ENCODE measurements at regions not wholly inside any gene's neighbourhood (a gene's known extent, or its start where the extent isn't known, plus 50 kb on each side); places are given as distances from the start of the nearest gene placed in this dataset.

- DNase-seq (ENCODE audit: low spot score in 2 of 2) = no peak
Measured at GRCh38 chr15:59801649-59802048, 112.5 kb upstream of the BNIP2 start.

GRCh38 chr15:59798605-59798917 is 109.4 kb upstream of the BNIP2 start:
- DNase-seq (ENCODE audit: low spot score in 2 of 2) = no peak
- no peak overlapping the region for H3K27ac ChIP-seq
- H3K4me3 ChIP-seq = no peak overlapping the region
- WGBS, 2 donors = 58 to 61% methylated on average over 5 of the region's 5 CpGs
- H3K36me3 ChIP-seq = no peaks in the 10 kb centered on the region
- no peaks in the 10 kb centered on the region for H3K9me3 ChIP-seq
- TF ChIP-seq CTCF (IDR thresholded peaks at IDR 0.05) = no peak
- TF ChIP-seq POLR2A (IDR thresholded peaks at IDR 0.05) = no peak
- TF ChIP-seq EP300 (IDR thresholded peaks at IDR 0.05) = no peak
- no peaks in the 10 kb centered on the region for H3K4me1 ChIP-seq
- no peaks in the 10 kb centered on the region for H3K27me3 ChIP-seq

More at GRCh38 chr15:59801649-59802048, 112.5 kb upstream of the BNIP2 start:
- Histone ChIP-seq H3K27me3 (no peaks in the 10 kb centered on the region), H3K4me3 (no peak overlapping the region), H3K36me3 (no peaks in the 10 kb centered on the region), H3K9me3 (no peaks in the 10 kb centered on the region), H3K4me1 (no peaks in the 10 kb centered on the region), H3K27ac (no peak overlapping the region)
- 64 to 75% methylated on average over 1 of the region's 1 CpG for WGBS, 2 donors
- TF ChIP-seq EP300 (IDR thresholded peaks at IDR 0.05) = no peak
- TF ChIP-seq CTCF (IDR thresholded peaks at IDR 0.05) = no peak

GRCh38 chr15:59797756-59798604 is 108.9 kb upstream of the BNIP2 start:
- no peak for DNase-seq (ENCODE audit: low spot score in 2 of 2)
- Histone ChIP-seq H3K9me3 (no peaks in the 10 kb centered on the region), H3K4me1 (no peaks in the 10 kb centered on the region), H3K27ac (no peak overlapping the region), H3K36me3 (no peaks in the 10 kb centered on the region), H3K27me3 (no peaks in the 10 kb centered on the region), H3K4me3 (no peak overlapping the region)
- WGBS, 2 donors = 81 to 82% methylated on average over 3 of the region's 3 CpGs
- no peak for TF ChIP-seq EP300 (IDR thresholded peaks at IDR 0.05)
- no peak for TF ChIP-seq CTCF (IDR thresholded peaks at IDR 0.05)
- TF ChIP-seq POLR2A (IDR thresholded peaks at IDR 0.05) = no peak

GRCh38 chr15:59794229-59794886 is 105.2 kb upstream of the BNIP2 start:
- WGBS, 2 donors = 39 to 44% methylated on average over 7 of the region's 7 CpGs
- DNase-seq (ENCODE audit: low spot score in 2 of 2) = no peak
- H3K36me3 ChIP-seq = no peaks in the 10 kb centered on the region
- no peaks in the 10 kb centered on the region for H3K9me3 ChIP-seq
- no peak overlapping the region for H3K4me3 ChIP-seq
- TF ChIP-seq CTCF (IDR thresholded peaks at IDR 0.05) = no peak
- no peak for TF ChIP-seq POLR2A (IDR thresholded peaks at IDR 0.05)
- no peak for TF ChIP-seq EP300 (IDR thresholded peaks at IDR 0.05)
- no peaks in the 10 kb centered on the region for H3K4me1 ChIP-seq
- no peak overlapping the region for H3K27ac ChIP-seq
- peaks cover 0 to 7% of the 10 kb centered on the region in 2 donors for H3K27me3 ChIP-seq

- TF ChIP-seq CTCF (IDR thresholded peaks at IDR 0.05) = no peak
- no peak for TF ChIP-seq EP300 (IDR thresholded peaks at IDR 0.05)
- no peak for TF ChIP-seq POLR2A (IDR thresholded peaks at IDR 0.05)
- Histone ChIP-seq H3K27ac (no peak overlapping the region), H3K9me3 (no peaks in the 10 kb centered on the region), H3K4me3 (no peak overlapping the region), H3K27me3 (peaks cover 0 to 7% of the 10 kb centered on the region in 2 donors), H3K4me1 (no peaks in the 10 kb centered on the region), H3K36me3 (no peaks in the 10 kb centered on the region)
- 67% methylated on average over 13 of the region's 13 CpGs for WGBS, 2 donors
- no peak for DNase-seq (ENCODE audit: low spot score in 2 of 2)
Measured at GRCh38 chr15:59792359-59792758, 103.2 kb upstream of the BNIP2 start.

All from tibial nerve (tissue), 4 donors.